ENCODE measurements at regions not wholly inside any gene's neighbourhood (a gene's known extent, or its start where the extent isn't known, plus 50 kb on each side); places are given as distances from the start of the nearest gene placed in this dataset.

DNA sequence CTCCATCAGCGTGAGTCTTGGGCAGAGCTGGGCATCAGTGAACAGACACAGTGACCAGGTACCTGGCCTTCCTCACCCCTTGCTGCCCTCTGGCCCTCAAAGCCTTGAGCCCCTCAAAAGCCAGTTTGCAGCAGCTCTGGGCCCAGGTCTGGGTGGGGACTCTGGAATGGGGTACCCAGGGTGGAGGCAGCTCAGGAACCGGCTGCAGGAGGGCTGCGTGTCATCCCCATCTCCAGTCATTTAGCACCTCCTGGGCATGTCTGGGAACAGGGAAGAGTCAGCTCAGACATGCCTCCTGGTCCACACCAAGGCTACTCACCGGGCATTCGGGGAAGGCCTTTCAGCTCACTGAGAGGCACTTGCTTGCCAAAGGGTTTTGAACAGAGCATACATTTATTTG lies 503.3 kb downstream of the TCERG1L start:
- TF ChIP-seq, protein P1, sequence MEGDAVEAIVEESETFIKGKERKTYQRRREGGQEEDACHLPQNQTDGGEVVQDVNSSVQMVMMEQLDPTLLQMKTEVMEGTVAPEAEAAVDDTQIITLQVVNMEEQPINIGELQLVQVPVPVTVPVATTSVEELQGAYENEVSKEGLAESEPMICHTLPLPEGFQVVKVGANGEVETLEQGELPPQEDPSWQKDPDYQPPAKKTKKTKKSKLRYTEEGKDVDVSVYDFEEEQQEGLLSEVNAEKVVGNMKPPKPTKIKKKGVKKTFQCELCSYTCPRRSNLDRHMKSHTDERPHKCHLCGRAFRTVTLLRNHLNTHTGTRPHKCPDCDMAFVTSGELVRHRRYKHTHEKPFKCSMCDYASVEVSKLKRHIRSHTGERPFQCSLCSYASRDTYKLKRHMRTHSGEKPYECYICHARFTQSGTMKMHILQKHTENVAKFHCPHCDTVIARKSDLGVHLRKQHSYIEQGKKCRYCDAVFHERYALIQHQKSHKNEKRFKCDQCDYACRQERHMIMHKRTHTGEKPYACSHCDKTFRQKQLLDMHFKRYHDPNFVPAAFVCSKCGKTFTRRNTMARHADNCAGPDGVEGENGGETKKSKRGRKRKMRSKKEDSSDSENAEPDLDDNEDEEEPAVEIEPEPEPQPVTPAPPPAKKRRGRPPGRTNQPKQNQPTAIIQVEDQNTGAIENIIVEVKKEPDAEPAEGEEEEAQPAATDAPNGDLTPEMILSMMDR (IDR thresholded peaks at IDR 0.05; ENCODE audit: insufficient read depth, low read length, poor library complexity, severe bottlenecking), result no peak
- no peak for DNase-seq (ENCODE audit: extremely low read depth, insufficient read length)
- no peaks in the 10 kb centered on the region for H3K36me3 ChIP-seq (ENCODE audit: control insufficient read depth, insufficient read depth, low read length)
- H3K4me3 ChIP-seq (replicated peaks; ENCODE audit: low read depth, low read length), result no peak overlapping the region
- no peaks in the 10 kb centered on the region for H3K27me3 ChIP-seq (replicated peaks; ENCODE audit: control insufficient read depth, insufficient read depth, low read length)

DNA sequence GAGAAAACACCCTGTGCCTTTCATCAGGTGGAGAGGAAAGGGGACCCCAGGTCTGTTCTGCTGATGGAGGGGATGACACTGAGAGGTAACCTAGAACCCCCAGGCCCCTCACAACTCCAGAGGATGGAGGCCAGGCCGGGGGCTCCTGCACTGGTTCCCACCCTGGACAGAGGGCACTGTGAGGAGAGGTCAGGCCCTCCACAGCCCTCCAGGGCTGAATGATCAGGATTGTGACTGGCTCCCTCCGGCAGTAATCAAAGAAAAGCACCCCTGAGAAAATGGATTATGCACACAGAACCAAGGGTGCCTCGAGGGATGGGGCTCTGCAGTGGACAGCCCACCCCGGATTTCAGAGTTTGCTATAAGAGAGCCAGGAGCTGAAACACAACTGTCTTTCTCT lies 502.8 kb downstream of the TCERG1L start:
- TF ChIP-seq, protein P1 (IDR thresholded peaks at IDR 0.05; ENCODE audit: insufficient read depth, low read length, poor library complexity, severe bottlenecking), result no peak
- Histone ChIP-seq H3K4me3 (replicated peaks; ENCODE audit: low read depth, low read length) (no peak overlapping the region), H3K27me3 (replicated peaks; ENCODE audit: control insufficient read depth, insufficient read depth, low read length) (no peaks in the 10 kb centered on the region), H3K36me3 (ENCODE audit: control insufficient read depth, insufficient read depth, low read length) (no peaks in the 10 kb centered on the region)
- no peak for DNase-seq (ENCODE audit: extremely low read depth, insufficient read length)

DNA sequence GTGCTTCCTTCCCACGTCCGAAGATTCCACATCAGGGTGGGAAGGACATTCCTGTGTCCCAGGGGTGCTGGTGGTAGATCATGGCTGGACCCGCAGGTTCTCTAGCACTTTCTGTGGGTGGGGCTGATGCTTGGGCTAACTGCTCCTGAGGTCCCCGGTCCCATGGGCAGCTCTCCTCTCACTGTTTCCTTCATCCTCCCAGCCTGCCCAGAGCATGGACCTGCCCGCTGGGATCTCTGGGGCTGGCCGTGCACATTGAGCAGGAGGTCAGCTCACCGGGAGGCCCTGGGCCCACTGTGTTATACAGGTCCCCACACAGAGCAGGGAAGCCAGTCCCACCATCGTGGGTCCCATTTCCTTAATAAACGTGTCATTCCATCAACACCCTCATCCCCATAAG lies 502.3 kb downstream of the TCERG1L start:
- TF ChIP-seq, protein P1 (IDR thresholded peaks at IDR 0.05; ENCODE audit: insufficient read depth, low read length, poor library complexity, severe bottlenecking), result no peak
- no peaks in the 10 kb centered on the region for H3K36me3 ChIP-seq (ENCODE audit: control insufficient read depth, insufficient read depth, low read length)
- DNase-seq (ENCODE audit: extremely low read depth, insufficient read length), result no peak
- H3K4me3 ChIP-seq (replicated peaks; ENCODE audit: low read depth, low read length), result no peak overlapping the region
- H3K27me3 ChIP-seq (replicated peaks; ENCODE audit: control insufficient read depth, insufficient read depth, low read length), result no peaks in the 10 kb centered on the region

DNA sequence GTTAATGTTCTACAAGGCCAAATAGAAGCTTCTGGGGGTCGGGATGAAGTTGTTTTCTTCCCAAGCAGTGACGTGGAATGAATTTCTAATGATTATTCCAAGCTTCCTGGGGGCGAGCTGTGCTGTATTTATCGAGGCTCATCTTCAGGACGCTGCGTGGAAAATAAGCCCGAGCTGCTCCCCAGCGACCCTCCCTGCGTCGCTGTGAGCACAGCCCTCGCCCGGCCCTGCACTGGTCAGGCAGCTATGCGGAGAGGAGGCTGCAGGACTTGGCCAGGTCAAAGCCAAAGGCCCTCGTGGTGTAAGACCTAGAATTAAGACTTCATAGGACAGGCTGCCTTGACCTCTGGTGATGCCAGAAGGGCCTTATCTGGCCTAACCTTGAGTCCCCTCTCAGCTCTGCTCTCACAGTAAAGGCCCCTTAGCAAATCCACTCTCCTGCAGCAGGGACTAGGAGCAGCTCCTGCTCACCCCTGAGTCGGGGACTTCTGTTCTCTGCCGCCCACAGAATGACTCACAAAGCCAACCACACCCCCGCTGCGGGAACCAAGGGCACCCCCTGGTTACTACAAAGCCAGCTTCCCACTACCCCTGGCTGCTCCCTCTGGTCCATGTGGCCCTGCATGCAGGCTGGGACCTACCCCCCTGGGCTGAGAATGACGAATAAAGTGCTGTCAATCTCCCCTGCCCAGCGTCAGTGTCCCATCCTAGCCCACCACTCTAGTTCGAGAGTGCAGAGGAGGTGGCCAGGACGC lies 501.6 kb downstream of the TCERG1L start:
- H3K36me3 ChIP-seq (ENCODE audit: control insufficient read depth, insufficient read depth, low read length), result no peaks in the 10 kb centered on the region
- no peak overlapping the region for H3K4me3 ChIP-seq (replicated peaks; ENCODE audit: low read depth, low read length)
- no peaks in the 10 kb centered on the region for H3K27me3 ChIP-seq (replicated peaks; ENCODE audit: control insufficient read depth, insufficient read depth, low read length)
- no peak for DNase-seq (ENCODE audit: extremely low read depth, insufficient read length)
- TF ChIP-seq, protein P1 (IDR thresholded peaks at IDR 0.05; ENCODE audit: insufficient read depth, low read length, poor library complexity, severe bottlenecking), result no peak

DNA sequence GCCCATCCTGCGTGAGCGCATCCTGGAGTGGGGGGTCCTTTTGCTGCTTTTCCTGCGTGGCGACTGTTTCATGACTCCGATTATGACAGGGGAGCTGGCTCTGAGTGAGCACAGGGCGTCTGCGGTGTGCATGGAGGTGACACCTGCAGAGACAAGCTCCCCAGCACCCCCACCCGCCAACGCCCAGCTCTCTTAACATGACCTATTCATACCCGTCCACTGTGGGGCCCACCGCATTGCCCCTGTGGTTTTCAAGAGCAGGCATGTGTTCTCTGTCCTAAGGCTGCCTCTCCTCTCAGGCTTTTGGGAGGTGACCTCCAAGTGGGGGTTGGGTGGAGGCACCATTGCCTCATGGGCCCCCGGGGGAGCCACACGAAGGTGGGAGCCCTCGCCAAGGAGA lies 500.7 kb downstream of the TCERG1L start:
- H3K4me3 ChIP-seq (replicated peaks; ENCODE audit: low read depth, low read length), result no peak overlapping the region
- TF ChIP-seq, protein P1 (IDR thresholded peaks at IDR 0.05; ENCODE audit: insufficient read depth, low read length, poor library complexity, severe bottlenecking), result no peak
- H3K27me3 ChIP-seq (replicated peaks; ENCODE audit: control insufficient read depth, insufficient read depth, low read length), result no peaks in the 10 kb centered on the region
- DNase-seq (ENCODE audit: extremely low read depth, insufficient read length), result no peak
- no peaks in the 10 kb centered on the region for H3K36me3 ChIP-seq (ENCODE audit: control insufficient read depth, insufficient read depth, low read length)
